AG04450 (cell line): ENCODE measurements at regions not wholly inside any gene's neighbourhood (a gene's known extent, or its start where the extent isn't known, plus 50 kb on each side); places are given as distances from the start of the nearest gene placed in this dataset.
"Not testable (repeated sequence)": the region's sequence is repeated elsewhere in the genome, so short reads cannot be mapped to it uniquely, and the experiment has no call there.

Experiments used
- CTCF ChIA-PET: fragments of 300-600, 350-600 bp; formaldehyde crosslinking; extraction: SDS; loops from one replicate; lab custom pipeline; 2022; ENCODE audit warnings: antibody characterized with exemption, inconsistent platforms; lab: Charles Lee
- POLR2A ChIA-PET: fragments of 350-600 bp; formaldehyde crosslinking; extraction: SDS; loops from one replicate; lab custom pipeline; 2021; ENCODE audit warnings: antibody characterized with exemption, inconsistent platforms; lab: Yijun Ruan, JAX
- DNase-seq: peaks from one replicate; pipeline ENCODE4 v3.0.0-alpha.2; 2011; ENCODE audit warnings: low read depth, low spot score
- H3K27ac ChIP-seq: one replicate; pipeline ENCODE4 v1.5.1; 2012; ENCODE audit warnings: low read depth, low read length, control low read depth
- H3K27me3 ChIP-seq: one replicate; pipeline ENCODE4 v1.6.0; 2012; ENCODE audit warnings: low read length; ENCODE audit not compliant: control insufficient read depth, insufficient read depth
- H3K4me3 ChIP-seq: 2 replicates; pipeline ENCODE4 v1.5.1; 2011; ENCODE audit warnings: mild to moderate bottlenecking, low read depth, low read length, control low read depth
- H3K9me3 ChIP-seq: 2 replicates; pipeline ENCODE4 v1.5.1; 2012; ENCODE audit warnings: low read length; ENCODE audit not compliant: control insufficient read depth, insufficient read depth
- TF ChIP-seq, protein P1 (sequence below): IDR thresholded peaks from 2 replicates; pipeline ENCODE4 v1.5.1; 2011; ENCODE audit warnings: low read depth, low read length, control low read depth, inconsistent platforms

DNA sequence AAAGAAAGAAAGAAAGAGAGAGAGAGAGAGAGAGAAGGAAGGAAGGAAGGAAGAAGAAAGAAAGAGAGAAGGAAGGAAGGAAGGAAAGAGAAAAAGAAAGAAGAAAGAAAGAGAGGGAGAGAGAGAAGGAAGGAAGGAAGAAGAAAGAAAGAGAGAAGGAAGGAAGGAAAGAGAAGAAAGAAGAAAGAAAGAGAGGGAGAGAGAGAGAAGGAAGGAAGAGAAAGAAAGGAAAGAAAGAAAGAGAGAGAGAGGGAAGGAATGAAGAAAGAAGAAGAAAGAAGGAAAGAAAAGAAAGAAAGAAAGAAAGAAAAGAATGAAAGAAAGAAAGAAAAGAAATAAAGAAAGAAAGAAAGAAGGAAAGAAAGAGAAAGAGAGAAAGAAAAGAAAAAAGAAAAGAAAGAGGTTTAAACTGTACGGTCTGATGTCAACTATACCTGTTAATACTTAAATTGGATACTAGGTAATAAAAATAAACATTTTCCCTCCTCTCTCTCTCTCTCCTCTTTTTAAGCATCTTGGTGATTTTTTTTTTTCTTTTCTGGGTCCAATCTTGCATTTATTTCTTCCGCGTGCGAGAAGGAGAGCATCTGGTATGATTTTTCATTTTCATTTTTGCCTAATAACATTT lies 93.8 kb downstream of the CRLF2 start:
- TF ChIP-seq, protein P1, sequence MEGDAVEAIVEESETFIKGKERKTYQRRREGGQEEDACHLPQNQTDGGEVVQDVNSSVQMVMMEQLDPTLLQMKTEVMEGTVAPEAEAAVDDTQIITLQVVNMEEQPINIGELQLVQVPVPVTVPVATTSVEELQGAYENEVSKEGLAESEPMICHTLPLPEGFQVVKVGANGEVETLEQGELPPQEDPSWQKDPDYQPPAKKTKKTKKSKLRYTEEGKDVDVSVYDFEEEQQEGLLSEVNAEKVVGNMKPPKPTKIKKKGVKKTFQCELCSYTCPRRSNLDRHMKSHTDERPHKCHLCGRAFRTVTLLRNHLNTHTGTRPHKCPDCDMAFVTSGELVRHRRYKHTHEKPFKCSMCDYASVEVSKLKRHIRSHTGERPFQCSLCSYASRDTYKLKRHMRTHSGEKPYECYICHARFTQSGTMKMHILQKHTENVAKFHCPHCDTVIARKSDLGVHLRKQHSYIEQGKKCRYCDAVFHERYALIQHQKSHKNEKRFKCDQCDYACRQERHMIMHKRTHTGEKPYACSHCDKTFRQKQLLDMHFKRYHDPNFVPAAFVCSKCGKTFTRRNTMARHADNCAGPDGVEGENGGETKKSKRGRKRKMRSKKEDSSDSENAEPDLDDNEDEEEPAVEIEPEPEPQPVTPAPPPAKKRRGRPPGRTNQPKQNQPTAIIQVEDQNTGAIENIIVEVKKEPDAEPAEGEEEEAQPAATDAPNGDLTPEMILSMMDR = no peak
- Histone ChIP-seq H3K27ac (no peak overlapping the region), H3K27me3 (no peaks in the 10 kb centered on the region), H3K9me3 (peaks cover 47% of the 10 kb centered on the region), H3K4me3 (no peak overlapping the region)
- CTCF ChIA-PET = no interaction called here
- POLR2A ChIA-PET = no interaction called here
- DNase-seq = no peak

DNA sequence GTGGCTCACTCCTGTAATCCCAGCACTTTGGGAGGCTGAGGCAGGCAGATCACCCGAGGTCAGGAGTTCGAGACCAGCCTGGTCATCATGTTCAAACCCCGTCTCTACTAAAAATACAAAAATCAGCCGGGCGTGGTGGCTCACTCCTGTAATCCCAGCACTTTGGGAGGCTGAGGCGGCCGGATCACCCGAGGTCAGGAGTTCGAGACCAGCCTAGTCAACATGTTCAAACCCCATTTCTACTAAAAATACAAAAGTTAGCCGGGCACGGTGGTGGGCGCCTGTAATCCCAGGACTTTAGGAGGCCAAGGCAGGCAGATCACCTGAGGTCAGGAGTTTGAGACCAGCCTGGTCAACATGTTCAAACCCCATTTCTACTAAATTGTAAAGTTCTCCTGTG lies 97.0 kb downstream of the CRLF2 start:
- DNase-seq, H3K27me3 ChIP-seq, H3K4me3 ChIP-seq, H3K27ac ChIP-seq, POLR2A ChIA-PET, CTCF ChIA-PET: not testable (repeated sequence)
- peaks cover 54% of the 10 kb centered on the region for H3K9me3 ChIP-seq

DNA sequence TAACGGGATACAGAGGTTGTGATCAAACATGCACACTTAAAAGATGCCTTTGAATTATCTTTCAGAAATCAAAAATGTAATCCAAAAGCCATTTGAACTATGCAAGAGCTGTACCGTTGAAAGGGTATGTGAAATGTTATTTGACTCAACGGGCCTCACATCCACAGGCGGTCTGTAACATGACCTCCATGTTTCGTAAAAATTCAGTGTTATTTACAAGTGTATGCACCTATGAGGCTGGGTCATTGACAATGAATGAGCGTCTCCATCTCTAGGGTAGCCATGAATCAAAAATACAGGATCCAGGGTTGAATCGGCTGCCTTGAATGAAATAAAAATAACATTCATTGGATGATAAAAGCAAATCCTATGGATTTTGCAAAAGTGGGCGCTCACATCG lies 100.1 kb downstream of the CRLF2 start:
- no peak for DNase-seq
- CTCF ChIA-PET = no interaction called here
- Histone ChIP-seq H3K9me3 (peaks cover 68% of the 10 kb centered on the region), H3K4me3 (no peak overlapping the region), H3K27me3 (no peaks in the 10 kb centered on the region), H3K27ac (no peak overlapping the region)
- TF ChIP-seq, protein P1 = no peak
- POLR2A ChIA-PET = no interaction called here

DNA sequence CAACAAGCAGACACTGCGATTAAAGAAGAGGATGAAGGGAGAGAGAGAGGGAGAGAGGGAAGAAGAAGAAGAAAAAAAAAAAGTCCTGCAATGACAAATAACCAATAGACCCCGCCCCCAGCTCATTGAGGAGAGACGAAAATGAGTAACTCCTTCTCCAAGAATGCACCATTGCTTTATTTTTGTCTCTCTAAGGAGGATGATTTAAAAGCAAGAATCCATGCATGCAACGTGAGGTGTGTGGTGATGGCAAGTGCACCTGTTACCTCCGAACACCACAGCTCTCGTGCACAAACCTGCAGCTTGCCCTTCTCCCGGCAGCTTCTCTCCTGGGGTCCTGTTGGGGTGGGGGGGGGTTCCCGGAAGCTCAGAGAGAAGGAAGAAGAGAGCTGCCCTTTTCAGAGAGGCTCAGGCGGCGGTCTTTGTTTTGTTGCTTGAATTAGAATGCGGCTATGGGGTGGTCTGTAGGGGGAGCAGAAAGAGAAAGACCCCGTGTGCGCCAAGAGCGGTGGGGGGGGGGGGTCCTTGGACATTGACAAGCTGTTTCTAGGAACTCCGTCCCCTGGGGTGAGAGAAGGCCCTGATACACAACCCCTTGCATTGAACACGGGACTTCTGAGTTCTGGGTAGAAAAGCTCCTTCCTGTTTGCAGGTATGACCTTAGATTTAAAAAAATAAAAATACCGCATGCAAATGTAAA lies 100.7 kb downstream of the CRLF2 start:
- DNase-seq = no peak
- CTCF ChIA-PET = no interaction called here
- Histone ChIP-seq H3K4me3 (no peak overlapping the region), H3K9me3 (peaks cover 69% of the 10 kb centered on the region), H3K27ac (no peak overlapping the region), H3K27me3 (no peaks in the 10 kb centered on the region)
- POLR2A ChIA-PET = no interaction called here
- TF ChIP-seq, protein P1 = no peak

DNA sequence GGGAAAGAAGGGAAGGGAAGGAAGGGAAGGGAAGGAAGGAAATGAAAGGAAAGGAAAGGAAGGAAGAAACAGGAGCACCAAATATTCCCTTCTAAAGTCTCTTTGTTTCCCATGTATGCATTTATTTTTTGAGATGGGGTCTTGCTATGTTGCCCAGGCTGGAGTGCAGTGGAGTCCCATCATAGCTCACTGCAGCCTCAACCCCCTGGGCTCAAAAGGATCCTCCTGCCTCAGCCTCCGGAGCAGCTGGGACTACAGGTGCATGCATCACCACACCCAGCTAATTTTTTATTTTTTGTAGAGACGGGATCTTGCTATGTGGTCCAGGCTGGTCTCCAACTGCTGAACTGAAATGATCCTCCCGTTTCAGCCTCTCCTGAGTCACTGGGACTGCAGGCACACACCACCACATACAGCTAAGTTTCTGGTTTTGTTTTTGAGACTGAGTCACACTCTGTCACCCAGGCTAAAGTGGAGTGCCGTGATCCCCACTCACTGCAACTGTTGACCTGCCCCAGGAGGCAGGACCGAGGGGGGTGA lies 102.8 kb downstream of the CRLF2 start:
- H3K27me3 ChIP-seq = no peaks in the 10 kb centered on the region
- peaks cover 70% of the 10 kb centered on the region for H3K9me3 ChIP-seq
- no peak for DNase-seq
- TF ChIP-seq, protein P1 = no peak
- ChIA-PET CTCF (no interaction called here), POLR2A (no interaction called here)
- H3K4me3 ChIP-seq = no peak overlapping the region
- H3K27ac ChIP-seq = no peak overlapping the region
